Right lung (tissue), 2 donors: ENCODE measurements at regions not wholly inside any gene's neighbourhood (a gene's known extent, or its start where the extent isn't known, plus 50 kb on each side); places are given as distances from the start of the nearest gene placed in this dataset.

ENCODE experiments used
- DNase-seq, 2 donors: peaks; one replicate each; pipeline ENCODE4 v3.0.0-alpha.2; 2013

DNA sequence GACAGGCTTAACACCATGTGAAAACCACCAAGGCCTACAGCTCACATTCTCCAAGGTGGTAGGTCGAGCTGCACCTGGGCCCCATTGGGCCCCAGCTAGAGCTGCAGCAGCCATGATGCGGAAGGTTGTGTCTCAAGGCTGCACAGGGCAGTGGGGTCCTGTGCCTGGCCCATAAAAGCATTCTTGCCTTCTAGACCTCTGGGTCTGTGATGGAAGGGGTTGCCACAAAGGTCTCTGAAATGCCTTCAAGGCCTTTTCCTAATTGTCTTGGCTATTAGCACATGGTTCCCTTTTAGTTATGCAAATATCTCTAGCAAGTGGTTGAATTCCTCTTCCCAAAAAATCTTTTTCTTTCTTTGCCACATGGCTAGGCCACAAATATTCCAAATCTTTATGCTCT, 52.5 kb upstream of the C11orf58 start:
- DNase-seq: no peak

DNA sequence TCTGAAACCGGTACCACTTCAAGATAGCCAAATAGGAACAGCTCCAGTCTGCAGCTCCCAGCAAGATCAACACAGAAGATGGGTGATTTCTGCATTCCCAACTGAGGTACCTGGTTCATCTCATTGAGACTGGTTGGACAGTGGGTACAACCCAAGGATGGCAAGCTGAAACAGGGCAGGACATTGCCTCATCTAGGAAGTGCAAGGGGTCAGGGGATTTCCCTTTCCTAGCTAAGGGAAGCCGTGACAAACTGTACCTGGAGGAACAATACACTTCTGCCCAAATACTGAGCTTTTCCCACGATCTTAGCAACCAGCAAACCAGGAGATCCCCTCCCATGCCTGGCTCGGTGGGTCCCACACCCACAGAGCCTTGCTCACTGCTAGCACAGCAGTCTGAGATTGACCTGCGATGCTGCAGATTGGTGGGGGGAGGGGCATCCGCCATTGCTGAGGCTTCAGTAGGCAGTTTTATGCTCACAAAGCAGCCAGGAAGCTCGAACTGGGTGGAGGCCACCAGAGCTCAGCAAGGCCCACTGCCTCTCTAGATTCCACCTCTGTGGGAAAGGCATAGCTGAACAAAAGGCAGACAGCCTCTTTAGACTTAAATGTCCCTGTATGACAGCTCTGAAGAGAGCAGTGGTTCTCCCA, 59.9 kb upstream of the C11orf58 start:
- DNase-seq: no peak

DNA sequence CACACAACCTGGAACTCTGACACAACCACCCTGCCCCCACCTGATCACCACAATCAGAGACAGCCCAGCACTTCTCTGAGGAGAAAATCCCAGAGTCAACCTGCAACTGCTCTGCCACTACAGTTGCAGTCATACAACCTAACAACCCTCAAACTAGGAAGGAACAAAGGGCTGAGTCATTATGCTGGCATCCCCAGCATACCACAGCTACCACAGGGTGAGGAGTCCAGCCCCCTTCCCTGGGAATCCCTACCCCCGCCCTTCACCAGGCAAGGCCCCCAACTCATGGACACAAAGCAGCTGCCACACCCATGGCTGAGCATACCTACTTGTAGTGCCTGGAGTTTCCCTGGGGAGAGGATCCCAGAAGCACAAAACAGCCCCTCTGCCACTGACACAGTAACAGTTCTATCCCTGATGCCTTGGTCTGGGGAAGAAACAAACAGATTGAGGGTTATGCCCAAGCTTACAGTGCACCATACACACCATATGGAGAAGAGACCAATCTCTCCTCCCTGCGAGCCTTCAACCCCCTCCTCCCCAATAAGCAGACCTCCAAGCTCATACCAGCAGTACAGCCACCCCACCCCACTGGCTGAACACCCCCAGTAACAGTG, 68.5 kb upstream of the C11orf58 start:
- DNase-seq: no peak

DNA sequence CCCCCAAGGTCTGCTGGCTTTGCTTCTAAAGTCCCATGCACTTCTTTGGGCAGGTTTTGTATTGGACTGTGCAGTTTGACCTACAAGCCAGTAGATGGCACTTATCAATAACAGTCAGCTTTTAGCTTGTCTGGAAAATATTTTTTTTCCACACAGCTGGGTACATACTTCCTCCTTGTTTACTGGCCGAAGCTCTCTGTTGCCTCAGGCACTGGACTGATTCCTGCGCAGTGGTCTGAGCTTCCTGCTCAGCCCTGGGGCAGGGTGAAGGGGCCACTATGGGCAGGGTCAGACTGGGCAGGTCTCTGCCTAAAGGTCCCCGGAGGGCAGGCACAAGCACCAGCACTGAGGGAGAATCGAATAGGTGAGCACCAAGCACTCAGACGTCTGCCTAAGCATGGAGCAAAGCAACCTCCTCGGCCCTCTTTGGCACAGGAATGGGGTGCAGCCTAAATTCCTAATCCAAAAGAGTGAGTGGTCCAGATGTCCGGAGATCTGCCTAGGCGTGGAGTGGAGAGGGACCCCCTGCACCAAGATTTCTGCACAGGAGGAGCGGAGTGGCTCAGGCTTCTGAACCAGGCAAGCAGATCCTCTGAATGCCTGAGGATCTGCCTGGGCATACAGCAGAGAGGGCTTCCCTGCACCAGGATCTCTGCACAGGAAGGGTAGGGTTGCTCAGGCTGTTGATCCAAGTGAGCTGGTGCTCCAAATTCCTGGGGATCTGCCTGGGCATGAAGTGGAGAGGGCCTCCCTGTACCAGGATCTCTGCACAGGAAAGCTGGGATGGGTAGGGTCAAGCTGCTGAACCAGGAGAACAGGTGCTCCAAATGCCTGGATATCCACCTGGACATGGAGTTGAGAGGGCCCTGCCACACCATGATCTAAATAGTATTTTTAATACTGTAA, 105.9 kb upstream of the C11orf58 start:
- no peak for DNase-seq

DNA sequence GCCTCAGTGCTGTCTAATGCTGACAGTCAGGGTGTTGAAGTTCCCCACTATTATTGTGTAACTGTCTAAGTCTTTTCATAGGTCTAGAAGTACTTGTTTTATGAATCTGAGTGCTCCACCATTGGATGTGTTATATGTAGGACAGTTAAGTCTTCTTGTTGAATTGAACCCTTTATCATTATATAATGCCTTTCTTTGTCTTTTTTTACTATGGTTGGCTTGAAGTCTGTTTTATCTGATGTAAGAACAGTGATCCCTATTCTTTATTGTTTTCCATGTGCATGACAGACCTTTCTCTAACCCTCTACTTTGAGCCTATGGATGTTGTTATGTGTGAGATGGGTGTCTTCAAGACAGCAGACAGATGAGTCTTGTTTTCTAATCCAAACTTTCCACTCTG, 107.8 kb upstream of the C11orf58 start:
- no peak for DNase-seq

DNA sequence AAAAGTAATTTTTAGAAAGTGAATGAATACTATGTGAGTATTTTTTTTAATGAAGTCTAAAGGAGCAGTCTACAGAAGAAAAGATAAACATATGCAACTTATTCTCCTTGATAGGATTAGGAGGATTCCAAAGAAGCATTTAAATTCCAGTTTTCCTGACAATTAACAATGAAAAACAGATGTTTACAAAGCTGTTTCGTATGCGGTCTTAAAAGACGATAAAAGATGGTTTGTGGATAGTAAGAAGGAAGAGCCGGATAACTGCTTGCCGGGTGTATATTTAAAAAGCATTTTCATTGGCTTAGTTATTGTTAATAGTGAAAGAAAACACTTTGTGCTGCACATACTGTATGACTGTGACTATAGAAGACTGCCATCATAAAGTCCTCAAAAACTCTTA, 120.0 kb upstream of the C11orf58 start:
- no peak for DNase-seq

DNA sequence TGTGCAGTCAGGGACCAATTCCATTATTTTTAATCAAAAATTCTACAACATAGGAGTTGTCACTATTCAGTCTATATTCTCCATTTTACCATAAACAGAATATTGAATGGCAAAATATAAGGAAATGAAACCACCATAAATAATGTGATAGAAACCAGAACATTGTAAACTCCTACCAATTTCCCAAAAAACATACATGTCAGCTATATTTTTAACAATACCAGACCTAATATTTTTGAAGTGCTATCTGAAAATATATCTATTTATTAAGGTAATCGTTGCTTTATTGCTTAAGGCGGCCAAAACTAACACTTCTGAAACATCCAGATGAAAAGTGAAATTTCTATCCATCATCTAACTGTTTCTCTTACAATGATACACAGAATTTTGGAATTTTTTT, 123.0 kb upstream of the C11orf58 start:
- DNase-seq: no peak

DNA sequence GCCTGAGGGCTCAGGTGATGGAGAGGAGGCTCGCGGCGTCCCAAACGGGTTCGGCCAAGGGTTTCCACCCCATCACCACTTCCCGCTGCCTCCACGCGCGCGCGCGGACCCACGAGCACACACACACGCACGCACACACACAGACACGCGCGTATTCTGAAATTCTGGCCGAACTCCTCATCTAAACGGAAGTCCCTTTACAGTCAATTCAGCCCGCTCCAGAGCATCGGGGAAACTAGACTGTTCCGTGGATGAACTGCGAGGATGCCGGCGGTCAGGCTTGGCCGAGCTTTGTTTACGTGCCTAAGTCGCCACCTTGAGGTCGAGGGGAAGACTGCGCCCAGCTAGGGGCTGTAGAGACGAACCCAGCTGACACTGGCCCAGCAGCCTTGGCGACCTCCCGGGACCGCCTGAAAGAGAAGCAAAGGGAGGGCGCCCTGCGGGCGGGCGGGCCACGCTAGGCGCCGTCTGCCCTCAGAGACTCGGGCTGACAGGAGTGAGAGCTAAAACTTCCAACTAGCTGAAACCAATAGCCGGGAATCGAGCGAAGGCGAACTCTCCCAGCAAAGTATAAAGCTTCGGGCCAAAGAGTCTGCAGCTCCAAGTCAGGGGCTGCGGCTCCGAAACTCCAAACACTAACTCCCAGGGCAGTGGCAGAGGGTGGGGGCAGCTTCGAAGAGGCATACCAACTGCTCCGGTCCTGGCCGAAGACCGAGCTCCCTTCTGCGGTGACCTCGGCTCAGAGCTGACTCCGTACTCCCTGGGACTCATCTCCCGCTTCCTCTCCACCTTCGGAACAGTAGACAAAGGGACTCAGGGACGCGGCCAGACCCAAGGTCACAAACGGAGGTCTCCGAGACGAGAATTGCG, 124.7 kb upstream of the C11orf58 start:
- peak; percentile 86 to 89 for DNase-seq

DNA sequence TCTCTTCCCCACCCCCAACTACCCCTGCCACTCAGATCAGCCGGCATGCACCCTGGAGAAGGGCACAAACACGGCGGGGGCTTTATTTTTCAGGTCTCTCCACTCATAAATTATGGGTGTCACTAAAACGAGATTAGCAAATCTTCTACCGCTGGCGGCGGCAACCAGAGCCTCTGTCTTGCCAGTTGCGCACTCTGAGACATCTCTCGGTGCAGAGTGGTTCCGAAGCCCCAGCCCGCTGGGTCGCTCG, 125.3 kb upstream of the C11orf58 start:
- no peak for DNase-seq

DNA sequence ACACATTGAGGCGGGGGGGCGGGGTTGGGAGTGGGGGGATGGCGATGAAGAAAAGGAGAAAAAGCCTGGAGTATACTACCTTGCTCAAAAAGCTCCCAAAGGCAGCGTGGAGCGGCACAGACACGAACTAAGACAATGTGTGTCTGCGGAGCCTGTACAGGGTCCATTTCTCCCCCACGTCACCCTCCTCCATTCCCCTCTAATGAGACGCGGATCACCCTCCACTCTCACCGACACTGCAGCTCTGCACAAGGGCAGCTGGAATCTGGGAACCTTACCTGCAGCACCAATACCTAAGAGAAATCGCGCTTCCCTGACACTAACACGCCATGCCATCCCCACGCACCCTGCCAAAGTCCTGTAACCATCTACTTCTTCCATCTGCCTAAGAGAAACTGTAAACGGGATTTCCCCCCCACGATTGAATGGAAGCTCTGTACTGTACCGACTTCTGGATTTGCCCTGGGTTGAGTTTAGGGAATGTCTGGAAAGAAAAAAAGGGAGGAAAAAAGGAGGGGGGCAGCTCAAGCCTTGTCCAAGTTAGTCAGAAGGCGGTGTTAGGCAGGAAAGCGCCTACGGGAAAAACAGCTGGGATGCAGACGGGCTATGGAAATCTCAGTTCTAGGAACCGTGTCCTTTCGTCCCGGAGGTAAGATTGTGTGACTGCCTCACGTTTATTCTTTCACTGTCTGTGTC, 125.7 kb upstream of the C11orf58 start:
- peak; percentile 32 to 36 for DNase-seq

DNA sequence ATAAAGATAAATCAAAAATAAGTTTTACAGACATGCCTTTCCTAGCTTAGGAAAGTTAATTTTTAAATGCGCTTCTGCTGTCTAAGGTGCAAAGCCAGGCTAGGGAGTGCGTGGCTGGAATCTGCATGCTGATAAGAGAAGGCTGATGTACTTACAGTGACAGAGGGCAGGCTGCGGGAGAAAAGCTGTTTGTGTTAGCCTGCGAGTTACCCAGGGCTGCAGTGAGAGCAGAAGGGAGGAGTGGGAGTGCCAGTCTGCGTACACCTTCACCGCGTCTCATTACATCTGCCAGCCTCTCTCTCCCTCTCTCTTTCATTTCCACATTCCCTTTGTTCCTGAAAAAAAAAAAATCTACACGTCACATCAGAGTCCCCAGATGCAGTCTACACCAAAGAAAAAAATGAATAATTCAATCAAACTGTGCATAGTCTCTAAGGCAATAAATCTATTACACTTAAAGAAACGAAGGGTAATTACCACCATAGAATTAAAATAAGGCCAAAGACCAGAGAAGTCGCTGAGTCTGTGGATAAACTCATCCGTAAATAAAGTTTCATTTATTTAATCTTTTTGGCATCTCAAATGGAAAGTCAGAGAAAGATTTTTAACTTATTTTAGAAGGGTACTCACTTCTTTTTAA, 126.4 kb upstream of the C11orf58 start:
- peak in 1 of 2 donors; percentile 32 for DNase-seq

DNA sequence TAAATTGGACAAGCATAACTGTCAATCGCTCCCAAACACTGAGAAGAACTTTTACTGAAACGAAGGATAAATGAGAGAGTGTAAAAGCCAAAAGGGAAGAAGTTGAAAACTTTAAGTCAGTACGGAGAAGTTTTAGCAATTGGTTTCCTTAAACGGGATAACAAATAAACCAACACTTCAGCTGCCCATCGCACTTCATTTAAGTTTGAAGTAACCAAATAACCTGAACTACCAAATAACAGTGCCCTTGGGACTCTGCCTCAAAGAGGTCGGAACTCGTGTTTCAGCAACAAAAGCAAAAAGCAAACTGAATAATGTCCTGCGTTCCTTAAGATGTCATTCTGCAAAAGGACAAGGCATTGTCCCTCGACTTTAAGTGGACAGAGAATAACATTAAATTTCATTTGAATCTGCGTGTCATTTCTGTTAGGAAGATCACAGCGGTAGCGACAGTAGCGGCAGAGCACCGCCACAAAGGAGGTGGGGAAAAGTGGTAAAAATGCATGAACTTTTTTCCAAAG, 127.0 kb upstream of the C11orf58 start:
- DNase-seq: peak; percentile 34 to 36

DNA sequence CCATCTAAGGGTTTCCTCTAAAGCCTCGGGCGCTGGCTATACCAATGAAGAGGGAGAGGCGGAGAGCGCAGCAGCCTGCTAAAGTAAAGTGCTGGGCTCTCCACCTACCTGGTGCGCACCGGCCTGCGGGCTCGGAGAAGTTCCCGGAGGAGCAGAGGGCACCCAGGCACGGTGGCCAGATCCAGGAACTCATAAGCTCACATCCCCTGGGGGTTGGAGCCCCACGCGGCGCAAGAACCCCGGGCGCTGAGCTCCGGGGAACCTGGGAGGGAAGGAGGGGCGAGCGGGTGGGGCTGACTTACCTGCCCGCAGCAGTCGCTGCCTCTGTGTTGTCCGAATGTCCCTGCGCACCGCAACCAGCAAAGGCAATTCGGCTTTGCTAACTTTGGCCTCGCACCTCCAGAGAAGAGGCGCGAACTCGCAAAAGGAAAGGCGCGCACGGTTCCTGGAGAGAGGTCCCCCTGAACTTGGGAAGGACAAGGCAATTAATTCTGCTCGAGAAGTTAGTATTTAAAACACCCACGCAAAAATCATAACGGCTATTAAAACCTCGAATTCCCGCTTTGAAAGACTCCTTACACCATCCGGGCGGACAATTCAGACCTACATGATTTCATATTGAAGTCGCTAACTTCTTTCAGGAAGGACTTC, 127.6 kb upstream of the C11orf58 start:
- no peak for DNase-seq

DNA sequence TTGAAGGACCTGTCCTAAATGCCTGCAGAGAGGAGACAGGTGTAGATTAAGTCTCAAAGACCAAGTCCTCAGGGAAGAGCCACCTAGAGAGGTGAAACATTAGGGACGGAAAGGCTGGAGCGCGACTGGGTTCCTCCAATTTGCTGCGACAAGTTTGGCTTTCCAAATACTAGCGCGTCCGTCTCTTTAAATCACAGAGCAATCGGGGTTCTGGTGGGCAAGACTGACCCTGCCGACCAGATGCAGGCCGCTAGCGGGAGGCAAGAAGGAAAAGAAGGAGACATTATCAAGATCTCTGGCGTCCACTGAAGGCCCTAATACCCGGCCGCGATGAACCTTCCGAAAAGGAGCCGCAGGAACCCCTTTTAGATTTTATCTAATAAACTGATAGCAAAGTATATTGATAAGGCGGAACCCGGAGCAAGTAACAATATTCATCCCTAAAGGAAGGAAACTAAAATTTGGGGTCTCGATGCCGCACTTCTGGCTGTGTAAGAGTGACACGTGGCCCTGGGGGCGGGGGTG, 128.2 kb upstream of the C11orf58 start:
- no peak for DNase-seq

DNA sequence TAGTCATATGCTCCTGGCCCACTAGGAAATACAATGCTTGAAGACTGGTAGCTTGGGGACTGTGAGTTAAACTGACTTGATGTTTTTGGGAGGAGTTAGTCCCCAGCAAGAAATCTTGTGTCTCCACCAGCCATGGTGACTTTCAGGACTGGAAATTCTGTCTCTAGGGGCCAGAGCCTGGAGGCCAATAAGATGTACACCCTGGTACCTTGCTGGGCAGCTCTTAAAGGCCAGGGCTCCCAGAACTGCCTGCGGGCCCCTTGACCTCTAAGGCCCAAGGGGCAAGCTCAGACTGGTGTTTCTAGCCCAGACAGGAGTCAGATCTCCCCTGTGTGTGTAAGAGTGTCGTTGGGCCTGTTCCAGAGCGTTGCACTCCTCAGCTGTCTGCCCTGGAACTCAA, 128.7 kb upstream of the C11orf58 start:
- no peak for DNase-seq

DNA sequence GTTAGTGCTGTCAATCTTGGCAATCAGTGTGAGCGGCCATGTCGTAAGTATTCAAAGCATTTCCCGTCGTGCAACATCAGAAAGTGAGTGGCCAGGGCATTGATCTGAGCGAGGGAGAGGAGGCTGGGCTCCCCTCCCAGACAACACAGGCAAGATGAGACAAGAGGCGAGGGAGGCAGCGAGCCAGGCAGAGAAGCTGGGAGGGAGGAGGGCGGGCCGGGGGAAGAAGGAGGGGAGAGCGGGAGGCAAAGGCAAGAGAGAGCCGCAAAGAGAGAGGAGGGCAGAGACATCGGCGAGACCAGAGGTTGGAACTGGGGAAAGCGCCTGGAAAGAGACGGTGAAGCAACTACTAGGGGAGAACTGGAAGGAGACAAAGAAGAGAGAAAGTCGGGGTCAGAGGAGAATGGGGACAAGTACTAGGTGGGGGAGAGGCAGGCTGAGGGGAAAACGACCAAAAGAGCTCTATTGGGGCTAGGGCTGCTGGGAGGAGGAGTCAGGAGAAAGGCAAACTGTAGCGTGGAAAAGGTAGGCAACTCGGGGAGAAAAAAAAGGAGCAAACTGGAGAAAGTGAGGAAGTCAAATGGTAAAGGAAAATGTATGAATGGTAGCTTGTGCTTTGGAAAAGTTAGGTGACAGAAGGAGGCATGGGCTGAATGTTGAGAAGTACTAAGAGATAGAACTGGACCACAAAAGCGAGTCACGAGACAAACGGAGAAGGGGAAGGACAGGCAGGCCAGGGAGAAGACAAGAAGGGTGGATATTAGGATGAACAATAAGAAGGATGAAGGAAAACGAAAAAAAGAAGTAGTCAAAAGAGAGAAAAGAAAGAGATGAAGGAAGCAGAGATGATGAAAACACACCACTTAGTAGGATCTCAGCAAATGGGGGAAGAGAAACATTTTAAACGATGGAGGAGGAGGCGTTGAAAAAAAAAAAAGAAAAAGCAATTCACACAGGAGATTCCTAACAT, 130.5 kb upstream of the C11orf58 start:
- DNase-seq: peak; percentile 78 to 80

DNA sequence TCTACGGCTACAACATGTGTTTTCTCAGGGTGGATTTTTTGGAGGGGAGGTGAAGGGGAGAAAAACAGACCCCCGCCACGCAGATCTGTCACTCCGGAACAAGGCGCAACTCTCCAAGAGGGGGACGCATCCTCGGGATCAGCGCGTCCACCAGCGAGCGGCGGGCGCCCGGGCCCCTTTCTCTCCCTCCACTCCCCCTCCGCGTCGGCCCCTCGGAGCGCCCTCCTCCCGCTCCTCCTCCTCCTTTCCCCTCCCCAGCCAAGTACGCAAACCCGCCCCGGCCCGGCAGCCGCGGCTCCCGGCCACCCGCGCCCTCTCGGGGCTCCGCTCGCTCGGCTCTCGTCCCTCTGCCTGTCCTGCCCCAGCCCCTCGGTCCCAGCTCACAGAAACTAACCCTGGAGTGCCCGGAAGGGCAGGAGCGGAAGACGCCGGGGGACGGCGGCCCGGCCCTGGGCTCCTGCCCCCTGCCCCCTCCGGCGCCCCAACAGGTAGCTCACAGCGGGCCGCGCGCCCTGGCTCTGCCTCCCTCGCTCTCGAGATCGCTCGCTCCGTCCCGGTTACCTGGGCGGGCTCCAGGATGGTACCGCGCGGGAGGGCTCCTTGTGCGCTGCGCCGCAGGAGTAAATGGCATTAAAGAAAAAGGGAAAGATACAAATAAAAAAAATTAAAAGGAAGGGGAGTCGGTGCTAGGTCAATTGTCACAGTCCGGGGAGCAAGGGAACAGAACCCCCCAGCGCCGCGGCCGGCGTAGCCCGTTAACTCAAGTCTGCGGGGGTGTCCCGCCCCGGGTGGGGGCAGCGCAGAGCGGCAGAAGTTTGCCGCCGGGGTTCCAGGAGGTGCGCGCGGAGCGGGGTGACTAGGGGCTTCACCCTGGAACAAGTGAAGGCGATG, 131.4 kb upstream of the C11orf58 start:
- peak; percentile 68 to 77 for DNase-seq
